ENCODE measurements at regions not wholly inside any gene's neighbourhood (a gene's known extent, or its start where the extent isn't known, plus 50 kb on each side); places are given as distances from the start of the nearest gene placed in this dataset.

GRCh38 chr3:43218156-43218555 lies 68.2 kb upstream of the SNRK start:
- Histone ChIP-seq H3K9me3 (replicated peaks; ENCODE audit: insufficient read depth, low read length) (no peaks in the 10 kb centered on the region), H3K27me3 (replicated peaks; ENCODE audit: insufficient read depth, low read length) (no peaks in the 10 kb centered on the region), H3K4me1 (ENCODE audit: low read length) (0 out of 2 replicates have a peak, but pooled peaks cover 6% of the 10 kb centered on the region), H4K20me1 (ENCODE audit: insufficient read depth, low read length) (no peaks in the 10 kb centered on the region), H3K4me2 (ENCODE audit: low read depth, low read length) (no peak overlapping the region), H3K79me2 (ENCODE audit: low read length) (no peaks in the 10 kb centered on the region), H2AFZ (ENCODE audit: low read length) (no peak overlapping the region), H3K9ac (ENCODE audit: low read length) (no peak overlapping the region), H3F3A (ENCODE audit: insufficient read depth, low read length) (no peaks in the 10 kb centered on the region), H3K36me3 (replicated peaks; ENCODE audit: insufficient read depth, low read length) (no peaks in the 10 kb centered on the region), H3K4me3 (ENCODE audit: low read length) (no peak overlapping the region), H3K27ac (ENCODE audit: low read length) (no peak overlapping the region), H3K9me2 (replicated peaks; ENCODE audit: insufficient read depth, low read length) (no peaks in the 10 kb centered on the region)
- TF ChIP-seq EZH2phosphoT487 (IDR thresholded peaks at IDR 0.05; ENCODE audit: low read length), result no peak
- no peak for TF ChIP-seq EZH2 (optimal IDR thresholded peaks at IDR 0.05; ENCODE audit: low read depth, low read length)
- no peak for TF ChIP-seq CTCF (IDR thresholded peaks at IDR 0.05; ENCODE audit: low read length)
- no peak for DNase-seq

GRCh38 chr3:43217633-43218032 lies 68.7 kb upstream of the SNRK start:
- DNase-seq, result no peak
- no peaks in the 10 kb centered on the region for H4K20me1 ChIP-seq (ENCODE audit: insufficient read depth, low read length)
- H3K27ac ChIP-seq (ENCODE audit: low read length), result no peak overlapping the region
- H3K4me2 ChIP-seq (ENCODE audit: low read depth, low read length), result no peak overlapping the region
- H3K4me3 ChIP-seq (ENCODE audit: low read length), result no peak overlapping the region
- TF ChIP-seq EZH2phosphoT487 (IDR thresholded peaks at IDR 0.05; ENCODE audit: low read length), result no peak
- no peak for TF ChIP-seq EZH2 (optimal IDR thresholded peaks at IDR 0.05; ENCODE audit: low read depth, low read length)
- TF ChIP-seq CTCF (IDR thresholded peaks at IDR 0.05; ENCODE audit: low read length), result no peak
- no peaks in the 10 kb centered on the region for H3K9me3 ChIP-seq (replicated peaks; ENCODE audit: insufficient read depth, low read length)
- H3K79me2 ChIP-seq (ENCODE audit: low read length), result no peaks in the 10 kb centered on the region
- H2AFZ ChIP-seq (ENCODE audit: low read length), result no peak overlapping the region
- no peak overlapping the region for H3K9ac ChIP-seq (ENCODE audit: low read length)
- H3K36me3 ChIP-seq (replicated peaks; ENCODE audit: insufficient read depth, low read length), result no peaks in the 10 kb centered on the region
- no peaks in the 10 kb centered on the region for H3K9me2 ChIP-seq (replicated peaks; ENCODE audit: insufficient read depth, low read length)
- H3F3A ChIP-seq (ENCODE audit: insufficient read depth, low read length), result no peaks in the 10 kb centered on the region
- H3K4me1 ChIP-seq (ENCODE audit: low read length), result 0 out of 2 replicates have a peak, but pooled peaks cover 6% of the 10 kb centered on the region
- no peaks in the 10 kb centered on the region for H3K27me3 ChIP-seq (replicated peaks; ENCODE audit: insufficient read depth, low read length)

GRCh38 chr3:43217206-43217605 lies 69.1 kb upstream of the SNRK start:
- TF ChIP-seq CTCF (IDR thresholded peaks at IDR 0.05; ENCODE audit: low read length) (no peak), EZH2phosphoT487 (IDR thresholded peaks at IDR 0.05; ENCODE audit: low read length) (no peak), EZH2 (optimal IDR thresholded peaks at IDR 0.05; ENCODE audit: low read depth, low read length) (no peak)
- 0 out of 2 replicates have a peak, but pooled peaks cover 6% of the 10 kb centered on the region for H3K4me1 ChIP-seq (ENCODE audit: low read length)
- H3K79me2 ChIP-seq (ENCODE audit: low read length), result no peaks in the 10 kb centered on the region
- H3K9me2 ChIP-seq (replicated peaks; ENCODE audit: insufficient read depth, low read length), result no peaks in the 10 kb centered on the region
- H3K9ac ChIP-seq (ENCODE audit: low read length), result no peak overlapping the region
- no peaks in the 10 kb centered on the region for H3K9me3 ChIP-seq (replicated peaks; ENCODE audit: insufficient read depth, low read length)
- H4K20me1 ChIP-seq (ENCODE audit: insufficient read depth, low read length), result no peaks in the 10 kb centered on the region
- no peaks in the 10 kb centered on the region for H3K27me3 ChIP-seq (replicated peaks; ENCODE audit: insufficient read depth, low read length)
- H3K4me3 ChIP-seq (ENCODE audit: low read length), result no peak overlapping the region
- H2AFZ ChIP-seq (ENCODE audit: low read length), result no peak overlapping the region
- no peak overlapping the region for H3K27ac ChIP-seq (ENCODE audit: low read length)
- H3K36me3 ChIP-seq (replicated peaks; ENCODE audit: insufficient read depth, low read length), result no peaks in the 10 kb centered on the region
- H3F3A ChIP-seq (ENCODE audit: insufficient read depth, low read length), result no peaks in the 10 kb centered on the region
- H3K4me2 ChIP-seq (ENCODE audit: low read depth, low read length), result no peak overlapping the region
- DNase-seq, result no peak

Data from MM.1S (cell line).